SK-N-SH treated with all-trans-retinoic acid at 6 μM for 48 hours (cell line): ENCODE measurements at regions not wholly inside any gene's neighbourhood (a gene's known extent, or its start where the extent isn't known, plus 50 kb on each side); places are given as distances from the start of the nearest gene placed in this dataset.

Source experiments
- BACH2 ChIP-seq: fragments of 250-450 bp; sonication (Bioruptor Pico); IDR thresholded peaks from 2 replicates; pipeline ENCODE4 v1.9.0; 2021; ENCODE audit warnings: mild to moderate bottlenecking, borderline replicate concordance
- CREB5 ChIP-seq: fragments of 250-450 bp; sonication (Bioruptor Pico); IDR thresholded peaks from 2 replicates; pipeline ENCODE4 v1.5.1; 2020; ENCODE audit warnings: low read depth, mild to moderate bottlenecking, moderate library complexity
- CSDC2 ChIP-seq: fragments of 250-450 bp; sonication (Bioruptor Pico); IDR thresholded peaks from 2 replicates; pipeline ENCODE4 v1.5.0; 2020; ENCODE audit warnings: mild to moderate bottlenecking, moderate library complexity
- CSRNP3 ChIP-seq: fragments of 250-450 bp; sonication (Bioruptor Pico); IDR thresholded peaks from 2 replicates; pipeline ENCODE4 v1.5.1; 2021; ENCODE audit warnings: mild to moderate bottlenecking, moderate library complexity
- GLIS3 ChIP-seq: fragments of 250-450 bp; sonication (Bioruptor Pico); IDR thresholded peaks from 2 replicates; pipeline ENCODE4 v1.5.0; 2020; ENCODE audit warnings: mild to moderate bottlenecking, moderate library complexity
- OSR1 ChIP-seq: fragments of 250-450 bp; sonication (Bioruptor Pico); IDR thresholded peaks from 2 replicates; pipeline ENCODE4 v1.8.0; 2022; ENCODE audit warnings: moderate library complexity, mild to moderate bottlenecking, inconsistent platforms
- PATZ1 ChIP-seq: fragments of 250-450 bp; sonication (Bioruptor Pico); IDR thresholded peaks from 2 replicates; pipeline ENCODE4 v1.8.0; 2020; ENCODE audit warnings: mild to moderate bottlenecking, moderate library complexity, borderline replicate concordance
- POU6F1 ChIP-seq: fragments of 250-450 bp; sonication (Bioruptor Pico); IDR thresholded peaks from 2 replicates; pipeline ENCODE4 v1.8.0; 2021; ENCODE audit warnings: low read depth, mild to moderate bottlenecking, moderate library complexity, borderline replicate concordance
- RARB ChIP-seq: fragments of 250-450 bp; sonication (Bioruptor Pico); IDR thresholded peaks from 2 replicates; pipeline ENCODE4 v1.8.0; 2021; ENCODE audit warnings: mild to moderate bottlenecking, moderate library complexity
- ZFP3 ChIP-seq: fragments of 250-450 bp; sonication (Bioruptor Pico); IDR thresholded peaks from 2 replicates; pipeline ENCODE4 v1.5.0; 2020; ENCODE audit warnings: mild to moderate bottlenecking, moderate library complexity
- ZNF565 ChIP-seq: fragments of 450-650 bp; formaldehyde crosslinking; conservative IDR thresholded peaks from 2 replicates; pipeline ENCODE4 v1.5.0; 2020; ENCODE audit warnings: low read depth, mild to moderate bottlenecking, moderate library complexity
- ZNF8 ChIP-seq: fragments of 450-650 bp; formaldehyde crosslinking; IDR thresholded peaks from 2 replicates; pipeline ENCODE4 v1.5.0; 2020; ENCODE audit warnings: mild to moderate bottlenecking, moderate library complexity

- no peak for TF ChIP-seq GLIS3
- TF ChIP-seq OSR1 (CRISPR knock-in tag) = no peak
- no peak for TF ChIP-seq PATZ1 (CRISPR knock-in tag)
- TF ChIP-seq CSRNP3 (CRISPR knock-in tag) = no peak
- no peak for TF ChIP-seq CSDC2
- no peak for TF ChIP-seq RARB (CRISPR knock-in tag)
- no peak for TF ChIP-seq ZNF8 (CRISPR knock-in tag)
- TF ChIP-seq POU6F1 (CRISPR knock-in tag) = no peak
- no peak for TF ChIP-seq CREB5 (CRISPR knock-in tag)
- no peak for TF ChIP-seq BACH2
- TF ChIP-seq ZFP3 (CRISPR knock-in tag) = no peak
- TF ChIP-seq ZNF565 (CRISPR knock-in tag) = no peak
These were observed 117.7 kb upstream of the PLCL2 start for GRCh38 chr3:16767006-16767405.
